Fibroblast of the aortic adventitia (primary cell): ENCODE measurements at regions not wholly inside any gene's neighbourhood (a gene's known extent, or its start where the extent isn't known, plus 50 kb on each side); places are given as distances from the start of the nearest gene placed in this dataset.

Source experiments
- DNase-seq: peaks from one replicate; pipeline ENCODE4 v3.0.0-alpha.2; 2010; ENCODE audit warnings: low read depth
- H3K4me3 ChIP-seq: 2 replicates; pipeline ENCODE4 v1.5.1; 2011; ENCODE audit warnings: low read depth, mild to moderate bottlenecking, control low read depth, low read length, moderate library complexity
- TF ChIP-seq, protein P1 (sequence below): IDR thresholded peaks from 2 replicates; pipeline ENCODE4 v1.5.1; 2011; ENCODE audit warnings: mild to moderate bottlenecking, low read length, control low read depth, inconsistent platforms; ENCODE audit not compliant: insufficient read depth

DNA sequence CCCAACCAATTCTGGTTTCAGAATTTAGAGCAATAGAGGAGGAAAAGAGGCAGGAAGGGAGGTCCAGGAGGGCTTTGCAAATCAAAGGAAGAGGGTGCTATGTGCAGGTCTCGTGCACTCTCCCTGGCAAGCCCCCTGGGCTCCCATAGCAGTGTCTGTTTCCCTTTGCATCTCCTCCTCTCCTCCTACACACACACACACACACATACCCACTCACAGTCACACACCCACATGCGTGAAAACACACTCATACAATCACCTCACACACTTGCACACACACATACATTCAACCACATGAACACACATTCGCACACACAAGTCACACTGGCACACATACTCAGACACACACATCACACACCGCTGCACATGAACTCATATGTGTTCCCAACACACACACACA lies 105.3 kb downstream of the OAT start:
- TF ChIP-seq, protein P1, sequence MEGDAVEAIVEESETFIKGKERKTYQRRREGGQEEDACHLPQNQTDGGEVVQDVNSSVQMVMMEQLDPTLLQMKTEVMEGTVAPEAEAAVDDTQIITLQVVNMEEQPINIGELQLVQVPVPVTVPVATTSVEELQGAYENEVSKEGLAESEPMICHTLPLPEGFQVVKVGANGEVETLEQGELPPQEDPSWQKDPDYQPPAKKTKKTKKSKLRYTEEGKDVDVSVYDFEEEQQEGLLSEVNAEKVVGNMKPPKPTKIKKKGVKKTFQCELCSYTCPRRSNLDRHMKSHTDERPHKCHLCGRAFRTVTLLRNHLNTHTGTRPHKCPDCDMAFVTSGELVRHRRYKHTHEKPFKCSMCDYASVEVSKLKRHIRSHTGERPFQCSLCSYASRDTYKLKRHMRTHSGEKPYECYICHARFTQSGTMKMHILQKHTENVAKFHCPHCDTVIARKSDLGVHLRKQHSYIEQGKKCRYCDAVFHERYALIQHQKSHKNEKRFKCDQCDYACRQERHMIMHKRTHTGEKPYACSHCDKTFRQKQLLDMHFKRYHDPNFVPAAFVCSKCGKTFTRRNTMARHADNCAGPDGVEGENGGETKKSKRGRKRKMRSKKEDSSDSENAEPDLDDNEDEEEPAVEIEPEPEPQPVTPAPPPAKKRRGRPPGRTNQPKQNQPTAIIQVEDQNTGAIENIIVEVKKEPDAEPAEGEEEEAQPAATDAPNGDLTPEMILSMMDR, result no peak
- no peak for DNase-seq
- H3K4me3 ChIP-seq, result no peak overlapping the region

DNA sequence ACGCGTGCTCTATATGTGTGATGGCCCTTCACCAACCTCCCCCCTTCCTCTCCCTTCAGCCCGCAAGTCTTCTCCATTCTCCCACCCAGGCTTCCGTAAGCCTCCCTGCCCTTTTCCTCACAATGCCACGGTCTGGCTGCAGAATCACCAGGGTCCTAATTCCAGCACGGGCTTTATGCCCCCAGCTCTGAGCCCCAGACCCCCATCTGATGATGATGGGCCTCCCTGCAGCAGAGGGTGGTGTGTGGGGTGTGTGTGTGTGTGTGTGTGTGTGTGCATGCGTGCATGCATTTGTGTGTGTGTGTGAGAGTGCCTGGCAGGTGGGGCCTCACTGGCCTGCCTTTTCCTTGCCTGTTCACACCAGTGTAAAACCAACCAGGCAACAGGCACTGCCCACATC lies 109.9 kb downstream of the OAT start:
- no peak overlapping the region for H3K4me3 ChIP-seq
- no peak for DNase-seq
- TF ChIP-seq, protein P1, result no peak

DNA sequence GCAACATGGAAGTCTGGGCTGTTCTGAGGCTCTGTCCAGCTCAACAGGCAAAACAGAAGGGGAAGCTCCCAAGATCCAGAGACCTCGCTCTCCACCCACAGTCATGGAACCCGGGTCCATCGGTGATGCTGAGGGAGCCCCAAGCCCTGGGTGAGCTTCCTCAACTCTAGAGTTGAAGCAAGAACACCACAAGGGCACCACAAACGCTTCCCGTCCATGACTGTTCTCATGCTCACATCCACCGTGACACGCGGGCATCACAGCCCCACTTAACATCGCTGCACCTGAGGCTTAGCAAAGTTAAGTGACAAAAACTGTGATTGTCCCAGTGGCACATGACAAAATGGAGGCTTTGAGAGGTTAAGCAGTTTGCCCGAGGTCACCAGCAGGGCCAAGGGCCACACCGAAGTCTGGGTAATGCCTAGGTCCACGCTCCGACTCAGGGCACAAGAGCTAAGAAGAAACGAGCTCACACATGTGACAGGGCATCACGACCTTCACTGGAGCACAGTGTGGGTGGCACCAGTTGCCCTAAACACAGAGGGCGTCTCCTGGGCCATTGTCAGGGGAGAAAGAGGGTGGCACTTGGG lies 110.6 kb downstream of the OAT start:
- TF ChIP-seq, protein P1, result no peak

DNA sequence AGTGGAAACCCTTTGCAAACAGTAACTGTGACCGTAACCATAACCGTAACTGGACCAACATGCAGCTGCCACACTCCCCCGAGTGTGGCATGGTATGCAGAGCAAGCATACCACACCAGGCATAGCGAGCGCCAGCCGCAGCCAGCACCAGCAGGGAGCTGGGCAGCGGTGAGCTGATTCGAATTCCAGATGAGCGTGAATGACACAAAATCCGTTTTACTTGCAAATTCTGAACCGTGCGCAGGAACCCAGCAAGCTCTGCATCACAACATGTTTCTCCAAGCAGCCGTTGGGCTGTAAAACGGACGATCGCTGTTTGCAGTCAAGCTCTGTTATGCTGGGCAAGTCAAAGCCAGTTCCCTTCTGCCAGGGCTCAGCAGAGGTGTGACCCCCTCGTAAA lies 111.1 kb downstream of the OAT start:
- no peak overlapping the region for H3K4me3 ChIP-seq
- DNase-seq, result no peak
- TF ChIP-seq, protein P1, result no peak

More for the DNA sequence above, 110.6 kb downstream of the OAT start:
- no peak for DNase-seq
- no peak overlapping the region for H3K4me3 ChIP-seq

DNA sequence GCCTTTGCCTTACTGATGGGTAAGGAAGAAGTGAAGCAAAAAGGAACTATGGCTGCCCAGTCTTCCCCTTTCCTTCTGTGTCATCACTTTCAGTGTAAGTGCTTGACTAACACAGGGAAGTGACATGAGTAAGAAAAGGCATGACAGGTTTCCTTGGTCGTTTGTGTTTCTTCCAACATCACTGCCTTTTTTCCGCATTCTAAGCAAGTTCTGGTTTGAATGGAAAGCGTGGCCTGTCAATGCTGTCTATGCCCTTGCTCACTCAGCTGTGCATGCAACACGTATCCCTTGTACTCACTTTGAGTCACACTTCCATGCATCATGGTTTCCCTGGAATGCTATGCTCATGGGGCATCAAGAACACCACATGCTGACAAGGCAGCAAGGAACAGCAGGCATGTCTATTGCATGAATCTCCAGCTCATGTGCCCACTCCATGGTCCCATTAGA lies 111.8 kb downstream of the OAT start:
- no peak for DNase-seq
- no peak overlapping the region for H3K4me3 ChIP-seq
- TF ChIP-seq, protein P1, result no peak

DNA sequence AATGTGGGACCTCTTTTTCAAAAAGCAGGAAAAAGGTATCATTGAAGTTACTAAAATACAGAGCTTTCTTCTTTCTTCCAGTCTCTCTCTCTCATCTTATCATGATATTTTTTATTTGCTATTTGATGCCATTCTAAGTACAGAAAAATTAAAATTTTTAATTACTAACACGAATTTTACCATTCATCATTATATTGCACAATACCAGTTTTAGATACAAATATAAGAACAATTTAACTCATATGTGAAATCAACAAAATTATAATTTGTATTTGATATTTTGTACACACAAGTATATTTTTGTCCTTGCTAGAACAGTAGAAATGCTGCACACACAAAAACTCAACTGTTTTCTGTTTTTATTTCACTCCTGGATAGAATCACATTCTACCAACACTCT lies 112.2 kb downstream of the OAT start:
- H3K4me3 ChIP-seq, result no peak overlapping the region
- DNase-seq, result no peak
- TF ChIP-seq, protein P1, result no peak

DNA sequence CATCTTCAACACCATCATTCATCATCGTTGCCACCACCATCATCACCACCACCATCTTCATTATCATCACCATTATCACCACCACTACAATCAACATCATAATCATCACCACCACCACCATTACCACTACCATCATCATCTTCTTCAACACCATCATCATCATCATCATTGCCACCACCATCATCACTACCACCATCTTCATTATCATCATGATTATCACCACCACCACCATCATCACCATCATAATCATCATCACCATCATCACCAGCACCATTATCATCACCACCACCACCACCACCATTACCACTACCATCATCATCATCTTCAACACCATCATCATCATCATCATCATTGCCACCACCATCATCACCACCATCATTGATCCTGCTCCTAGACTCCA lies 112.7 kb downstream of the OAT start:
- no peak overlapping the region for H3K4me3 ChIP-seq
- TF ChIP-seq, protein P1, result no peak
- DNase-seq, result no peak
